ENCODE measurements at regions not wholly inside any gene's neighbourhood (a gene's known extent, or its start where the extent isn't known, plus 50 kb on each side); places are given as distances from the start of the nearest gene placed in this dataset.

- TF ChIP-seq CTCF (IDR thresholded peaks at IDR 0.05) (no peak), EZH2 (IDR thresholded peaks at IDR 0.05; ENCODE audit: borderline replicate concordance, insufficient read depth, low read depth, low read length, poor library complexity, severe bottlenecking) (no peak)
Measured at GRCh38 chr10:81157681-81158080, 620.0 kb downstream of the SH2D4B start.

All from B cell (primary cell).